Fibroblast of lung (primary cell): ENCODE measurements at regions not wholly inside any gene's neighbourhood (a gene's known extent, or its start where the extent isn't known, plus 50 kb on each side); places are given as distances from the start of the nearest gene placed in this dataset.

Source experiments
- DNase-seq, 2 donors: peaks; one replicate each; pipeline versions ENCODE4 v3.0.0 to v3.0.0-alpha.2; 2010; ENCODE audit warnings: low read depth in 2 of 2
- H2AFZ ChIP-seq: 2 replicates; pipeline ENCODE4 v1.5.1; 2012; ENCODE audit warnings: low read length, control low read depth, inconsistent platforms
- H3K27ac ChIP-seq: 2 replicates; pipeline ENCODE4 v1.5.1; 2011; ENCODE audit warnings: low read length, control low read depth; ENCODE audit not compliant: insufficient read depth
- H3K27me3 ChIP-seq: 2 replicates; pipeline ENCODE4 v1.5.1; 2011; ENCODE audit warnings: mild to moderate bottlenecking, low read length; ENCODE audit not compliant: control insufficient read depth, insufficient read depth
- H3K36me3 ChIP-seq: 2 replicates; pipeline ENCODE4 v1.5.1; 2011; ENCODE audit warnings: low read length; ENCODE audit not compliant: control insufficient read depth, insufficient read depth
- H3K4me1 ChIP-seq: 2 replicates; pipeline ENCODE4 v1.5.1; 2011; ENCODE audit warnings: low read length; ENCODE audit not compliant: control insufficient read depth, insufficient read depth; ENCODE audit errors: extremely low read depth
- H3K4me2 ChIP-seq: 2 replicates; pipeline ENCODE4 v1.5.1; 2011; ENCODE audit warnings: low read length, control low read depth; ENCODE audit not compliant: insufficient read depth; ENCODE audit errors: extremely low read depth
- H3K4me3 ChIP-seq, 4 experiments: fragments of 200-600 bp in 1 of 4; sonication (generic) in 1 of 4; replicated peaks in 1 of 4; 2 replicates each; pipeline ENCODE4 v1.5.1; 2011 to 2016; ENCODE audit warnings: low read length in 4 of 4, low read depth in 3 of 4, mild to moderate bottlenecking in 3 of 4, control low read depth in 2 of 4, inconsistent platforms in 1 of 4, mixed read lengths in 1 of 4; ENCODE audit not compliant: insufficient read depth in 1 of 4; ENCODE audit errors: control extremely low read depth in 1 of 4
- H3K79me2 ChIP-seq: 2 replicates; pipeline ENCODE4 v1.5.1; 2012; ENCODE audit warnings: mild to moderate bottlenecking, low read length, inconsistent platforms; ENCODE audit not compliant: control insufficient read depth, insufficient read depth
- H3K9ac ChIP-seq: 2 replicates; pipeline ENCODE4 v1.5.1; 2011; ENCODE audit warnings: mild to moderate bottlenecking, low read length, control low read depth; ENCODE audit not compliant: insufficient read depth
- H3K9me3 ChIP-seq: 2 replicates; pipeline ENCODE4 v1.5.1; 2012; ENCODE audit warnings: low read depth, low read length; ENCODE audit not compliant: control insufficient read depth, insufficient read depth
- H4K20me1 ChIP-seq: 2 replicates; pipeline ENCODE4 v1.5.1; 2011; ENCODE audit warnings: low read length; ENCODE audit not compliant: control insufficient read depth, insufficient read depth; ENCODE audit errors: extremely low read depth
- EZH2 ChIP-seq: IDR thresholded peaks from 2 replicates; pipeline ENCODE4 v1.5.1; 2012; ENCODE audit warnings: low read length, control low read depth, mild to moderate bottlenecking; ENCODE audit errors: missing control alignments
- TF ChIP-seq, protein P1 (sequence below), 2 donors: IDR thresholded peaks in 1 of 2; conservative IDR thresholded peaks in 1 of 2; 1 replicate in 1 of 2; 2 replicates in 1 of 2; pipeline ENCODE4 v1.5.1; 2011 to 2012; ENCODE audit warnings: low read length in 2 of 2, control low read depth in 1 of 2, inconsistent platforms in 1 of 2, low read depth in 1 of 2, mild to moderate bottlenecking in 1 of 2

DNA sequence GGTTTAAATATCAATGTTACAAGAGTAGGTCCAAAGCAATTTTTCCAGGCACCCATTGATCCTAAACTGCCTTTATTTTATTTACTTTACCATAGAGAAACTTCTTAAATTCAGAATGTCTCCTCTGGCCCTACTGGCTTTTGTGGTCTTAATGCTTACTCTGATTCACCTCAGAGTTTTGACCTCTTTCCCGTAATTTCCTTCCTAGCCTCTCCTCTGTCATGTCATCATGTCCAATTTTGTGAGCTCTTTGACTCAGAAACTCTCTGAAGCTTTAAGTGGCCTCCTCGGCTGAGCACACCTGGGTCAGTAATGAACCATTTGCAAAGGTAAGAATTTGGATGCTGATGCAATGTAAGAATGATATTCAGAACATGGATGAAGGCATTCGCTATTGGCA lies 303.8 kb upstream of the CDH18 start:
- no peaks in the 10 kb centered on the region for H3K27me3 ChIP-seq
- no peak overlapping the region for H3K27ac ChIP-seq
- no peak overlapping the region for H3K9ac ChIP-seq
- H3K4me1 ChIP-seq = no peaks in the 10 kb centered on the region
- TF ChIP-seq EZH2 = no peak
- TF ChIP-seq, protein P1, sequence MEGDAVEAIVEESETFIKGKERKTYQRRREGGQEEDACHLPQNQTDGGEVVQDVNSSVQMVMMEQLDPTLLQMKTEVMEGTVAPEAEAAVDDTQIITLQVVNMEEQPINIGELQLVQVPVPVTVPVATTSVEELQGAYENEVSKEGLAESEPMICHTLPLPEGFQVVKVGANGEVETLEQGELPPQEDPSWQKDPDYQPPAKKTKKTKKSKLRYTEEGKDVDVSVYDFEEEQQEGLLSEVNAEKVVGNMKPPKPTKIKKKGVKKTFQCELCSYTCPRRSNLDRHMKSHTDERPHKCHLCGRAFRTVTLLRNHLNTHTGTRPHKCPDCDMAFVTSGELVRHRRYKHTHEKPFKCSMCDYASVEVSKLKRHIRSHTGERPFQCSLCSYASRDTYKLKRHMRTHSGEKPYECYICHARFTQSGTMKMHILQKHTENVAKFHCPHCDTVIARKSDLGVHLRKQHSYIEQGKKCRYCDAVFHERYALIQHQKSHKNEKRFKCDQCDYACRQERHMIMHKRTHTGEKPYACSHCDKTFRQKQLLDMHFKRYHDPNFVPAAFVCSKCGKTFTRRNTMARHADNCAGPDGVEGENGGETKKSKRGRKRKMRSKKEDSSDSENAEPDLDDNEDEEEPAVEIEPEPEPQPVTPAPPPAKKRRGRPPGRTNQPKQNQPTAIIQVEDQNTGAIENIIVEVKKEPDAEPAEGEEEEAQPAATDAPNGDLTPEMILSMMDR (conservative IDR thresholded peaks at IDR 0.05 in 1 of 2, IDR thresholded peaks at IDR 0.05 in 1 of 2; ENCODE audit: low read depth in 1 of 2, low read length in 2 of 2) = no peak
- H3K4me2 ChIP-seq = no peak overlapping the region
- DNase-seq = no peak
- H3K36me3 ChIP-seq = no peaks in the 10 kb centered on the region
- H2AFZ ChIP-seq = no peak overlapping the region
- H4K20me1 ChIP-seq = no peaks in the 10 kb centered on the region
- H3K79me2 ChIP-seq = no peaks in the 10 kb centered on the region
- no peaks in the 10 kb centered on the region for H3K9me3 ChIP-seq
- H3K4me3 ChIP-seq = no peak overlapping the region

DNA sequence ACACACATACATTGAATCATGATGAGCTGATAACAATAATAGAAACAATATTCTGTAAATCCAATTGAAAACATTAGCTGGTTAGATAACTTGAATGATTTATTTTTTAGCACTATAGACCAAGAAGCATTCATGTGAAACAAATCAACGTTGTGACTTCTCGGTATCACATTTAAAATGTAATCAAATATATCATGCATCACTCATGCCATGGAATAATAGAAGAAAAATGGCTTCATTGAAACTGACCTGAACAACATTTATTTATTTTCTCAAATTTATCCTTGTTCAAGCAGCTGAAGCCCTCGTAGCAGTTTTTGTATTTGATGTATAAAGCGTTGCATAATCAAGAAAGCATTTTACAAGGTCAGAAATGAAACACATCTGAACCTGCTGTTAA lies 299.6 kb upstream of the CDH18 start:
- H3K9me3 ChIP-seq = no peaks in the 10 kb centered on the region
- H3K9ac ChIP-seq = no peak overlapping the region
- no peaks in the 10 kb centered on the region for H3K79me2 ChIP-seq
- no peaks in the 10 kb centered on the region for H3K4me1 ChIP-seq
- H3K4me3 ChIP-seq = no peak overlapping the region
- no peak overlapping the region for H3K27ac ChIP-seq
- H3K36me3 ChIP-seq = no peaks in the 10 kb centered on the region
- no peak overlapping the region for H3K4me2 ChIP-seq
- no peak overlapping the region for H2AFZ ChIP-seq
- TF ChIP-seq, protein P1 (conservative IDR thresholded peaks at IDR 0.05 in 1 of 2, IDR thresholded peaks at IDR 0.05 in 1 of 2; ENCODE audit: low read depth in 1 of 2, low read length in 2 of 2) = no peak
- no peak for TF ChIP-seq EZH2
- no peak for DNase-seq
- H3K27me3 ChIP-seq = no peaks in the 10 kb centered on the region
- H4K20me1 ChIP-seq = no peaks in the 10 kb centered on the region

DNA sequence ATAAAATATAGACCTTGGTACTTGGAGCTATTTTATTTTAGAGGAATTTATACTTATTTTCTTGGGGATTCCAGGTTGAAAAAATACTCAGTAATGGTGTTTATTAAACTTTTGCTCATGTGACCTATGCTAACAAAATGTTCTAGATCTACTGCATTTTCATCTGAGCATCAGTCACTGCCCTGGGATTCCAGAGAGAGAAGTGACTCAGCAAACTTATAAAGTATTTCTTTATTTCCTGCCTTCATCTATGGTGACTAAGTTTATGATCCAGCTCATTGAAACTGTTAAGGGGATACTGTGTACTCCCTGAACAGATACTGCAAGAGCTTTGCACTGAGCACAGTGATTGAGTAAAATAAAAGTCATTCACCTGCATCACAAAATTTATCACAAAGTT lies 298.5 kb upstream of the CDH18 start:
- Histone ChIP-seq H3K4me3 (no peak overlapping the region), H3K4me2 (no peak overlapping the region), H4K20me1 (no peaks in the 10 kb centered on the region), H3K4me1 (no peaks in the 10 kb centered on the region), H3K9ac (no peak overlapping the region), H3K36me3 (no peaks in the 10 kb centered on the region), H3K79me2 (no peaks in the 10 kb centered on the region), H2AFZ (no peak overlapping the region), H3K9me3 (no peaks in the 10 kb centered on the region), H3K27me3 (no peaks in the 10 kb centered on the region), H3K27ac (no peak overlapping the region)
- DNase-seq = peak; percentile 64 to 78
- TF ChIP-seq EZH2 = no peak
- TF ChIP-seq, protein P1 (conservative IDR thresholded peaks at IDR 0.05 in 1 of 2, IDR thresholded peaks at IDR 0.05 in 1 of 2; ENCODE audit: low read depth in 1 of 2, low read length in 2 of 2) = no peak
